ENCODE measurements at regions not wholly inside any gene's neighbourhood (a gene's known extent, or its start where the extent isn't known, plus 50 kb on each side); places are given as distances from the start of the nearest gene placed in this dataset.

- DNase-seq (ENCODE audit: low read depth, low spot score) = no peak
Measured at GRCh38 chr10:33434933-33435332, 100.5 kb upstream of the NRP1 start.

GRCh38 chr10:33428682-33429081 is 94.2 kb upstream of the NRP1 start:
- DNase-seq (ENCODE audit: low read depth, low spot score) = no peak

GRCh38 chr10:33423154-33423529 is 88.7 kb upstream of the NRP1 start:
- DNase-seq (ENCODE audit: low read depth, low spot score) = no peak

GRCh38 chr10:33422471-33423153 is 88.1 kb upstream of the NRP1 start:
- DNase-seq (ENCODE audit: low read depth, low spot score) = no peak

GRCh38 chr10:33421789-33422462 is 87.5 kb upstream of the NRP1 start:
- no peak for DNase-seq (ENCODE audit: low read depth, low spot score)

GRCh38 chr10:33419311-33419710 is 84.8 kb upstream of the NRP1 start:
- no peak for DNase-seq (ENCODE audit: low read depth, low spot score)

GRCh38 chr10:33418301-33418700 is 83.8 kb upstream of the NRP1 start:
- DNase-seq (ENCODE audit: low read depth, low spot score) = no peak

GRCh38 chr10:33416691-33417090 is 82.2 kb upstream of the NRP1 start:
- no peak for DNase-seq (ENCODE audit: low read depth, low spot score)

- no peak for DNase-seq (ENCODE audit: low read depth, low spot score)
Measured at GRCh38 chr10:33416209-33416608, 81.7 kb upstream of the NRP1 start.

- DNase-seq (ENCODE audit: low read depth, low spot score) = no peak
Measured at GRCh38 chr10:33414841-33415240, 80.4 kb upstream of the NRP1 start.

- no peak for DNase-seq (ENCODE audit: low read depth, low spot score)
Measured at GRCh38 chr10:33412653-33413361, 78.3 kb upstream of the NRP1 start.

GRCh38 chr10:33412241-33412640 is 77.8 kb upstream of the NRP1 start:
- no peak for DNase-seq (ENCODE audit: low read depth, low spot score)

- DNase-seq (ENCODE audit: low read depth, low spot score) = no peak
Measured at GRCh38 chr10:33410860-33411234, 76.4 kb upstream of the NRP1 start.

- no peak for DNase-seq (ENCODE audit: low read depth, low spot score)
Measured at GRCh38 chr10:33410096-33410859, 75.8 kb upstream of the NRP1 start.

- DNase-seq (ENCODE audit: low read depth, low spot score) = no peak
Measured at GRCh38 chr10:33406596-33406995, 72.1 kb upstream of the NRP1 start.

GRCh38 chr10:33402220-33403073 is 68.0 kb upstream of the NRP1 start:
- no peak for DNase-seq (ENCODE audit: low read depth, low spot score)

GRCh38 chr10:33401300-33401699 is 66.8 kb upstream of the NRP1 start:
- no peak for DNase-seq (ENCODE audit: low read depth, low spot score)

- no peak for DNase-seq (ENCODE audit: low read depth, low spot score)
Measured at GRCh38 chr10:33398796-33399195, 64.3 kb upstream of the NRP1 start.

- DNase-seq (ENCODE audit: low read depth, low spot score) = no peak
Measured at GRCh38 chr10:33396938-33397337, 62.5 kb upstream of the NRP1 start.

- DNase-seq (ENCODE audit: low read depth, low spot score) = no peak
Measured at GRCh38 chr10:33396279-33396678, 61.8 kb upstream of the NRP1 start.

- DNase-seq (ENCODE audit: low read depth, low spot score) = no peak
Measured at GRCh38 chr10:33395201-33395600, 60.7 kb upstream of the NRP1 start.
